ENCODE measurements at regions not wholly inside any gene's neighbourhood (a gene's known extent, or its start where the extent isn't known, plus 50 kb on each side); places are given as distances from the start of the nearest gene placed in this dataset.
"Not testable (repeated sequence)": the region's sequence is repeated elsewhere in the genome, so short reads cannot be mapped to it uniquely, and the experiment has no call there.

DNA sequence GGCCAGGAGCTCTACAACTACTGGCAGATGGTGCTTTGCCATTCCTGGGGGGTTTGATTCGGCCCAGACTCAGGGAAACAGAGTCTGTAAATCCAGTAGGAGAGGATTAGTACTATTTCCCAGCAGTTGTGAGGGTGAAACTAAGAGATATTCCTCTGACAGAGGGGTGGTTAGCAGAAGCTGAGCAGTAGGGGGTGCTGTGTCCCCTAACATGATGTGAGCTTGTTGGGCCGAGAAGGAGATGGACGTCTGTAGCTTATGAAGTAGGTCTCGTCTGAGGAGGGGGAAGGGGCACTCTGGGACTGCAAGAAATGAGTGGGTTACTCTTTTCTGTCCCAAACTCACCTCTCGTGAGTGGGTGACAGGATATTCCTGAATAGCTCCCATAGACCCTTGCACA is 179.2 kb upstream of the MBL2 start:
- TF ChIP-seq, protein P1, sequence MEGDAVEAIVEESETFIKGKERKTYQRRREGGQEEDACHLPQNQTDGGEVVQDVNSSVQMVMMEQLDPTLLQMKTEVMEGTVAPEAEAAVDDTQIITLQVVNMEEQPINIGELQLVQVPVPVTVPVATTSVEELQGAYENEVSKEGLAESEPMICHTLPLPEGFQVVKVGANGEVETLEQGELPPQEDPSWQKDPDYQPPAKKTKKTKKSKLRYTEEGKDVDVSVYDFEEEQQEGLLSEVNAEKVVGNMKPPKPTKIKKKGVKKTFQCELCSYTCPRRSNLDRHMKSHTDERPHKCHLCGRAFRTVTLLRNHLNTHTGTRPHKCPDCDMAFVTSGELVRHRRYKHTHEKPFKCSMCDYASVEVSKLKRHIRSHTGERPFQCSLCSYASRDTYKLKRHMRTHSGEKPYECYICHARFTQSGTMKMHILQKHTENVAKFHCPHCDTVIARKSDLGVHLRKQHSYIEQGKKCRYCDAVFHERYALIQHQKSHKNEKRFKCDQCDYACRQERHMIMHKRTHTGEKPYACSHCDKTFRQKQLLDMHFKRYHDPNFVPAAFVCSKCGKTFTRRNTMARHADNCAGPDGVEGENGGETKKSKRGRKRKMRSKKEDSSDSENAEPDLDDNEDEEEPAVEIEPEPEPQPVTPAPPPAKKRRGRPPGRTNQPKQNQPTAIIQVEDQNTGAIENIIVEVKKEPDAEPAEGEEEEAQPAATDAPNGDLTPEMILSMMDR (IDR thresholded peaks at IDR 0.05; ENCODE audit: low read depth, low read length, missing control alignments): peak; percentile 15
- in situ Hi-C loops (cut with HindIII; ENCODE audit: low sequenced_read_pairs): no loop called here
- no peak for DNase-seq (ENCODE audit: low read depth)
- H3K4me3 ChIP-seq (ENCODE audit: low read depth, low read length): no peak overlapping the region

DNA sequence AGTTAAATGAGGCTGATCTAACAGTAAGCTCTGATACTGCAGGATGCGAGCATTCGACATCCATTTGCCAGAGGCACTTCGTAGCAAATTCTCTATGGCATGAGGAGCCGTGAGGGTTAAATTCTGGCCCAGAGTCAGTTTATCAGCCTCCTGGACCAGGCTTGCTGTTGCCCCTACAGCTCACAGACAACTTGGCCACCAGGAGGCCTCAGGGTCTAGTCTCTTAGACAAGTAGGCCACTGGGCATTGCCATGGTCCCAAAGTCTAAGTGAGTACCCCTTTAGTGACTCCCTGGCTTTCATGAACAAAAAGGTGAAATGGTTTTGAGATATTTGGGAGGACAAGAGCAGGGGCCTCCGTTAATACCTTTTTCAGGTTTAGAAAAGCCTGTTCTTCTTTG is 178.0 kb upstream of the MBL2 start:
- DNase-seq (ENCODE audit: low read depth): no peak
- in situ Hi-C loops (cut with HindIII; ENCODE audit: low sequenced_read_pairs): no loop called here
- H3K4me3 ChIP-seq (ENCODE audit: low read depth, low read length): no peak overlapping the region
- TF ChIP-seq, protein P1 (IDR thresholded peaks at IDR 0.05; ENCODE audit: low read depth, low read length, missing control alignments): no peak

DNA sequence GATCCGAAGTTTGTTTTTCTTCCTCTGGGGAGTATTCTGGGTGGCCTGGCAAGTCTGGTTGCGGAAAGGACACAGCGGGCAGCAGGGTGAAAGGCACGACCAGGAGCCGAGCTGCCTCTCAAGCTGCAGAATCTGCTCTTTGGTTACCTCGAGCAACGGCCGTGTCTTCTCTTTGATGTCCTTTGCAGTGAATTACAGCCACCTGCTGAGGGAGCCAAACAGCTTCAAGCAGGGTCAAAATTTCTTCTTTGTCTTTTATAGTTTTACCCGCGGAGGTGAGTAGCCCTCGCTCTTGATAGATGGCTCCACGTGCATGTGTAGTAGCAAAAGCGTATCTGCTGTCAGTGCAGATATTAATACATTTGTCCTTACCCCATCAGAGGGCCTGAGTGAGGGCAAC is 177.3 kb upstream of the MBL2 start:
- DNase-seq (ENCODE audit: low read depth): no peak
- no peak overlapping the region for H3K4me3 ChIP-seq (ENCODE audit: low read depth, low read length)
- TF ChIP-seq, protein P1 (IDR thresholded peaks at IDR 0.05; ENCODE audit: low read depth, low read length, missing control alignments): no peak
- in situ Hi-C loops (cut with HindIII; ENCODE audit: low sequenced_read_pairs): no loop called here

DNA sequence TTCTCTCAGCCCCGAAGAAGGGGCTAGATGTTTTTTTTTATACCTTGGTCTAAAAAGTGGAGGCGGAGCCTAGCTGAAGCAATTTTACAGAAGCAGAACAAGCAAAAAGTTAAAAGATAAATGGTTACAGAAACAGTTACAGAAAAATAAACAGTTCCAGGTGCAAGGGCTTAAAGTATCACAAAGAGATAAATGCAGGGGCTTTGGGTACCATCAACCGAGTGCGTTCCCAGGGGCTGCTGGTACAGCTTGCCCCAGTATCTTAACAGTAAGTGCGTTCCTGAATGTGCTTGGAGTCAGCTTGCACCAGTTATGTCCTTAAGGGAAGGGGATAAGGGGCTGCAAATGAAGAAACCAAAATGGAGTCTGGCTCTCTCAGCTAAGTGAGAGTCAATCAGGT is 173.9 kb upstream of the MBL2 start:
- no peak for DNase-seq (ENCODE audit: low read depth)
- in situ Hi-C loops (cut with HindIII; ENCODE audit: low sequenced_read_pairs): no loop called here
- no peak overlapping the region for H3K4me3 ChIP-seq (ENCODE audit: low read depth, low read length)
- TF ChIP-seq, protein P1 (IDR thresholded peaks at IDR 0.05; ENCODE audit: low read depth, low read length, missing control alignments): no peak

DNA sequence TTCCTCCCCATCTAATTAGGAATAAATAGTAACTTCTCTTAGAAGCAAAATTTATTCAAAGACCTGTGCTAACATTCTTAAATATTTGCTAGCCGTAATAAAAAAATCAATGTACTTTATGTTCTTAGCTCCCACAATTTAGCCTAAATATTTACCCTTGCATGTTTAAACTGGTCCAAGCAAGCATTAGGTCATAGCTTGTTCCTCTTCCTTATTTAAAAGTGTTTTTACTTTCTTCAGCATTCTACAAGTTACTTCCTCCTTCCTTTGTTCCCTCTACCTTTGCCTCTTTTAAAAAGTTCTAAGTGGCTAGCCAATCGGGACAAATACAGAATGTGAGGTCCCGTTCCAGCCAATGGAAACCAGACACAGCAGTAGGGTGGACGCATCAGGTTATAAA is 172.9 kb upstream of the MBL2 start:
- in situ Hi-C loops (cut with HindIII; ENCODE audit: low sequenced_read_pairs); H3K4me3 ChIP-seq (ENCODE audit: low read depth, low read length): not testable (repeated sequence)

DNA sequence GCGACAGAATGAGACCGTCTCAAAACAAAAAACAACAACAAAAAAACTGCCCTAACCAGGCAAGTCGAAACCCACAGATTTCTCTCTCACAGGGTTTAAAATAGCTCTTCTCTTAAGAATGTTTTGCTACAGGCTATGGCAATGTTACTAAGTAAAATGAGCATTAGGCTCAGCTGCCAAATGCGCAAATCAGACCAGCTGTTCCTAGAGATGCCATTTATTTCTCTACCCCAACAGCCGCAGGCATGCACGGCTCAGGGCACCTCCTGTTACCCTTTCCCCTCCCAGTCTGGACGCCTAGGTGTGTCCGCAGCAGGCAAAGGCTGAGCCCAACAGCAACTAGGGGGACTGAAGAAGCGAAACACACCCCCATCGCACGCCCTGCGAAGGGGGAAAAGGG is 168.3 kb upstream of the MBL2 start:
- TF ChIP-seq, protein P1 (IDR thresholded peaks at IDR 0.05; ENCODE audit: low read depth, low read length, missing control alignments): no peak
- H3K4me3 ChIP-seq (ENCODE audit: low read depth, low read length): no peak overlapping the region
- DNase-seq (ENCODE audit: low read depth): no peak
- in situ Hi-C loops (cut with HindIII; ENCODE audit: low sequenced_read_pairs): no loop called here

More for the DNA sequence above, 172.9 kb upstream of the MBL2 start:
- DNase-seq (ENCODE audit: low read depth): not testable (repeated sequence)

DNA sequence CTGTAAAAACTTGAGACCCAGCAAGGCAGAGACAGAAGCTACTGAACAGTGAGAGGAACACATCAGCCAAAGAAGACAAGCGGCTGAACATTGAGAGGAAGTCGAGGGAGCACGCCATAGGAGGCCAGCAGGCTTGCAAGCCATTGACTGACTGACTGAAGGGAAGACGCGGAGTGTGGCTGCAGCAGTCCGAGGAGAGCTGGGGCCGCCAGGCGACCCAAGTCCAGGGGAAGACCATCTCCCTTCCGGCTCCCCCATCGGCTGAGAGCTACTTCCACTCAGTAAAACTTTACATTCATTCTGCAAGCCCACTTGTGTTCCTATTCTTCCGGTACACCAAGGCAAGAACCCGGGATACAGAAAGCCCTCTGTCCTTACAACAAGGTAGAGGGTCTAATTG is 167.3 kb upstream of the MBL2 start:
- DNase-seq (ENCODE audit: low read depth): no peak
- in situ Hi-C loops (cut with HindIII; ENCODE audit: low sequenced_read_pairs): no loop called here
- no peak overlapping the region for H3K4me3 ChIP-seq (ENCODE audit: low read depth, low read length)
- TF ChIP-seq, protein P1 (IDR thresholded peaks at IDR 0.05; ENCODE audit: low read depth, low read length, missing control alignments): no peak

All from astrocyte of the cerebellum (primary cell).